ENCODE measurements at regions not wholly inside any gene's neighbourhood (a gene's known extent, or its start where the extent isn't known, plus 50 kb on each side); places are given as distances from the start of the nearest gene placed in this dataset.

DNA sequence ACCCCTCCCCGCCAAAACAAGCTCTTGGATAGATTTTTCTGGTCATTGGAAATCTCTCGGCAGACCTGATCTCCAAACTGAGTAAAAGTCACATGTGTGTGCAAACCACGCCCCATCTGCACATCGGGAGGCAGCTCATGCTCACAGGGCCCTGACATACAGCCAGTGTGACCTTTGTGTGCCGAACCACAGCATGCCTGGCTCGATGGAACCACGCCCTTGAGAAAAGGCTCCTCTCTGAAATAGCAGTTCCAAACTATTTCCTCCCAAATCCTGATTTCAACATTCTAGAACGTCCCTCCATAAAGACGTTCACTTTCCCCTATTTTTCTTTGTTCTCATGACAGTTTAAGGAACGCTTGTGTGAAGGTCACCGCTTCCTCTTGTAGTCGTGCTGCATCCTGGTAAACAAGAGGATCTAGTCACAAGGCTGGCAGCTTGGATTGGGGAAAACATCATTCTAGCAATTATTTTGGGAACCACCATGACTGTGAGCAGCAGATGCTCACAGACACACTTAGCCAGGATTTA, 59.3 kb upstream of the MAP4K4 start:
- TF ChIP-seq, protein P1, sequence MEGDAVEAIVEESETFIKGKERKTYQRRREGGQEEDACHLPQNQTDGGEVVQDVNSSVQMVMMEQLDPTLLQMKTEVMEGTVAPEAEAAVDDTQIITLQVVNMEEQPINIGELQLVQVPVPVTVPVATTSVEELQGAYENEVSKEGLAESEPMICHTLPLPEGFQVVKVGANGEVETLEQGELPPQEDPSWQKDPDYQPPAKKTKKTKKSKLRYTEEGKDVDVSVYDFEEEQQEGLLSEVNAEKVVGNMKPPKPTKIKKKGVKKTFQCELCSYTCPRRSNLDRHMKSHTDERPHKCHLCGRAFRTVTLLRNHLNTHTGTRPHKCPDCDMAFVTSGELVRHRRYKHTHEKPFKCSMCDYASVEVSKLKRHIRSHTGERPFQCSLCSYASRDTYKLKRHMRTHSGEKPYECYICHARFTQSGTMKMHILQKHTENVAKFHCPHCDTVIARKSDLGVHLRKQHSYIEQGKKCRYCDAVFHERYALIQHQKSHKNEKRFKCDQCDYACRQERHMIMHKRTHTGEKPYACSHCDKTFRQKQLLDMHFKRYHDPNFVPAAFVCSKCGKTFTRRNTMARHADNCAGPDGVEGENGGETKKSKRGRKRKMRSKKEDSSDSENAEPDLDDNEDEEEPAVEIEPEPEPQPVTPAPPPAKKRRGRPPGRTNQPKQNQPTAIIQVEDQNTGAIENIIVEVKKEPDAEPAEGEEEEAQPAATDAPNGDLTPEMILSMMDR (conservative IDR thresholded peaks at IDR 0.05; ENCODE audit: low read depth, low read length): no peak
- TF ChIP-seq EZH2 (IDR thresholded peaks at IDR 0.05; ENCODE audit: borderline replicate concordance, low read depth, low read length, poor library complexity, severe bottlenecking): no peak
